IMR-90 (cell line): ENCODE measurements at regions not wholly inside any gene's neighbourhood (a gene's known extent, or its start where the extent isn't known, plus 50 kb on each side); places are given as distances from the start of the nearest gene placed in this dataset.

Experiments
- BHLHE40 ChIP-seq: fragments of 150-350 bp; IDR thresholded peaks from 2 replicates; pipeline ENCODE4 v1.6.1; 2016; ENCODE audit warnings: mild to moderate bottlenecking, low read depth, low read length
- CEBPB ChIP-seq: IDR thresholded peaks from 2 replicates; pipeline ENCODE4 v1.6.1; 2012; ENCODE audit warnings: low read depth, low read length, improper control_type of control experiment
- CTCF ChIP-seq: conservative IDR thresholded peaks from 2 replicates; pipeline ENCODE4 v1.5.1; 2012; ENCODE audit warnings: mild to moderate bottlenecking, low read depth, low read length, improper control_type of control experiment
- FOS ChIP-seq: fragments of 150-350 bp; IDR thresholded peaks from 2 replicates; pipeline ENCODE4 v1.6.1; 2016; ENCODE audit warnings: low read depth, low read length
- MAZ ChIP-seq: IDR thresholded peaks from 2 replicates; pipeline ENCODE4 v1.6.1; 2012; ENCODE audit warnings: low read depth, mild to moderate bottlenecking, low read length, improper control_type of control experiment, moderate library complexity, borderline replicate concordance
- POLR2A ChIP-seq: IDR thresholded peaks from 2 replicates; pipeline ENCODE4 v1.6.1; 2012; ENCODE audit warnings: mild to moderate bottlenecking, low read depth, low read length
- RFX5 ChIP-seq: IDR thresholded peaks from 2 replicates; pipeline ENCODE4 v1.8.0; 2012; ENCODE audit warnings: low read depth, mild to moderate bottlenecking, low read length, moderate library complexity
- SMC3 ChIP-seq: fragments of 150-350 bp; IDR thresholded peaks from 2 replicates; pipeline ENCODE4 v1.6.1; 2016; ENCODE audit warnings: low read depth, mild to moderate bottlenecking, antibody characterized with exemption, low read length, moderate library complexity
- TF ChIP-seq, protein P1 (sequence below): fragments of 150-350 bp; IDR thresholded peaks from 2 replicates; pipeline ENCODE4 v1.6.1; 2016; ENCODE audit warnings: low read depth, mild to moderate bottlenecking, low read length, moderate library complexity, borderline replicate concordance

DNA sequence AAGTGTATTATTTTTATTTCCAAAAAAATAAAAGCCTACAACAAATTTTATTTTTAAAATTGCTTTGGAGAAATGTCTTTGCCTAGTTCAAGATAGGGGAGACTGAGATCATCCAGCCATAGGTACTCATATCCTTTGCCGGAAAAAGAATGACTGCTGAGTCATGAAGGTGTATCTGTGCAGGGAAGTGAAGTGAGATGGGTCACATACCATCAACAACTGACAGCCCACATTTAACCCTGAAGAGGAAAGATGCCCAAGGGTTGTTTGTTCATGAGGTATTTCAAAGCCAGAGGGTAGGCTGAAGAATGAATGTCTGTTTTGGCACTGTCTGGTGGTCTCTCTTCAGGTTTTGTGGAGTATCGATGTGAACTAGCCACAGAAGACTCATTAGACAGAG is 106.7 kb upstream of the TTC29 start:
- TF ChIP-seq POLR2A (no peak), SMC3 (no peak), CTCF (no peak), FOS (no peak), CEBPB (no peak), RFX5 (no peak), BHLHE40 (no peak), MAZ (no peak)
- TF ChIP-seq, protein P1, sequence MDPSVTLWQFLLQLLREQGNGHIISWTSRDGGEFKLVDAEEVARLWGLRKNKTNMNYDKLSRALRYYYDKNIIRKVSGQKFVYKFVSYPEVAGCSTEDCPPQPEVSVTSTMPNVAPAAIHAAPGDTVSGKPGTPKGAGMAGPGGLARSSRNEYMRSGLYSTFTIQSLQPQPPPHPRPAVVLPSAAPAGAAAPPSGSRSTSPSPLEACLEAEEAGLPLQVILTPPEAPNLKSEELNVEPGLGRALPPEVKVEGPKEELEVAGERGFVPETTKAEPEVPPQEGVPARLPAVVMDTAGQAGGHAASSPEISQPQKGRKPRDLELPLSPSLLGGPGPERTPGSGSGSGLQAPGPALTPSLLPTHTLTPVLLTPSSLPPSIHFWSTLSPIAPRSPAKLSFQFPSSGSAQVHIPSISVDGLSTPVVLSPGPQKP, result no peak
